HG03095 (cell line): ENCODE measurements at regions not wholly inside any gene's neighbourhood (a gene's known extent, or its start where the extent isn't known, plus 50 kb on each side); places are given as distances from the start of the nearest gene placed in this dataset.

Source experiments
- ATAC-seq: cut with Tn5 transposase; IDR thresholded peaks from one replicate; pipeline ENCODE4 v1.9.1; 2021; ENCODE audit warnings: moderate library complexity; ENCODE audit not compliant: unreplicated experiment

DNA sequence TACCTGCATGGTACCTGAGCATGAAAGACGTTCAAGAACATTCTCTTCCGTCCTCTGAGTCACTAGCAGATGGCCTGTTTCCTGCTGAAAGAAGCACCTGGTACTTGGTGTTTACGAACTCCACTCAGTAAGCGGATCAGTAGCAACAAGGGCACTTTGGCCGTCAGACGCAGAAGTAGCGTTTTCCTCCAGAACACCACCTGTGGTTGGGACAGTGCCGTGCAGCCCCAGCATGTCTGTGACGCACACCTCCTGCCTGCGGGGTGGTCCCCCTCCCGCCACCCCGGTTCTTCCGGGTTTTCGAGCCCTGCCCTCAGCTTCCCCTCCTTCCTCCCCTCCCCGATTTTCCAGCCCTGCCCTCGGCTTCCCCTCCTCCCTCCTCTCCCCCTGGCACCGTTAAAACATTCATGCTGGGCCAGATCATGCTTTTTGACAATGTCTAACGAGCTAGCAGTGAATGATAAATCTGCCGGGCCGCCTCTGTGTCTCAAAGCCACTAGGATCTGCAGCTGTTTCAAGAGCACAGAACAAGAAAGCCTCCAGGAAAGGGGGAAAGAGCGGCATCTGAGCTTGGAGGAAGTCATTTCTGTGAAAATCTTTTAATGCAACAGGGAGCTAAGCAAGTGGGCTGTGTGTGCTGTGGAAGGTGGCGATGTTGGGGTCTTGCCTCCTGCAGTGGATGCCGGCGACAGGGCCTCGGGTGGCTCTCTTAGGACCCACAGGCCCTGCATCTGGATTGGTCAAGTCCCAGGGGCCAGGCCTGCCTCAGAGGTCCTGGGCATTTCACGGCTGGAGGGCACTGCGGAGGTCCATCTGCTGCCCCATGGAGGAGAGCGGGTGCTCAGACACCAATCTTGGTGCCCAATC lies 207.9 kb downstream of the ERMARD start:
- peak; percentile 92 for ATAC-seq

- no peak for ATAC-seq
These were observed 207.1 kb downstream of the ERMARD start for GRCh38 chr6:169958510-169958909.

- no peak for ATAC-seq
These were observed 206.0 kb downstream of the ERMARD start for GRCh38 chr6:169957351-169957963.

DNA sequence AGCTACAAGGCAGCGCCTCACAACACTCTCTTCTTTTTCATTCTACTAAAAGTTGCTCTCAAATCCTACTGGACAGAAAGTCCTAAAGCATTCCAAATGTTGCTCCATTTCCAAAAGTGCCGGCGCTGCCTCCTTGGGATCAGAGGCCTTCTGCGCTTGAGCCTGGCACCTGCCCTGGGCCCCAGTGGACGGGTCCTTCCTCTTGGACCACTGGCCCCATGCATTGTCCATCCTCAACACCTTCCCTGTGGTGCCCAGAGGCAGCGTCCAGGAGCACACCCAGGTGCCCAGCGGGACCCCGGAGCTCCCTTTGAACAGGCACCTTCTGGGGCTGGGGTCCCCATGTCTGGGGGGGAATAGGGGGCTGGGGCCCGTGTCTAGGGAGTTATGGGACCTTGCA lies 205.2 kb downstream of the ERMARD start:
- no peak for ATAC-seq

- no peak for ATAC-seq
These were observed 204.5 kb downstream of the ERMARD start for GRCh38 chr6:169955731-169956437.

DNA sequence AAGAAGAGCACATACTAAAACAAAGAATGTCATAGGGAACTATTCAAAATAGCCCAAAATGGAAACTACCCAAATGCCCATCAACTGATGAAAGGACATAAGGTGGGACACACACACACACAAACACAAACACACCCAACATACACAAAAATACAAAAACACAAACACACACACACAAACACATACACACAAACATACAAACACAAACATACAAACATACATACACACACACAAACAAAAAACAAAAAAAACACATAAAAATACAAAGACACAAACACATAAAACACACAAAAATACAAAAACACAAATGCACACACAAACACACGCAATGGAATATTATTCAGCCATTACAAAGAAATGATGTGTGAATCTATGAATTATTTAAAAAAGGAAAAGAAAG lies 203.6 kb downstream of the ERMARD start:
- no peak for ATAC-seq

DNA sequence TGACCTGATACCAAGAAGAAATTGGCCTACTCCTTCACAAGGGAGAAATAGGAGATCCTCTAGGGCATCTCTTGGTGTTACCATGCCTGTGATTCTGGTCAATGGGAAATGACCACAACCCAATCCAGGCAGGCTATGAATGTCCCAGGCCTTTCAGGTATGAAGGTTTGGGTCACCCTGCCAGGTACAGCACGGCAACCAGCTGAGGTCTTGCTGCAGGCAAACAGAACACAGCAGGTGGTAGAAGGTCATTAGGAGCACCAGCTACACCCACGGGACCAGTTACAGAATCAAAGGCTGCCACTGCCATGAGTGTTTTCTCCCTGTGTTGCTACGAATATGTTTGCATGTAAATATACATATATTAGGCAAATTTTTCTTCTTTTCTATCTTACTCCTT lies 202.3 kb downstream of the ERMARD start:
- ATAC-seq, result no peak

GRCh38 chr6:169950558-169950957 lies 199.1 kb downstream of the ERMARD start:
- no peak for ATAC-seq

DNA sequence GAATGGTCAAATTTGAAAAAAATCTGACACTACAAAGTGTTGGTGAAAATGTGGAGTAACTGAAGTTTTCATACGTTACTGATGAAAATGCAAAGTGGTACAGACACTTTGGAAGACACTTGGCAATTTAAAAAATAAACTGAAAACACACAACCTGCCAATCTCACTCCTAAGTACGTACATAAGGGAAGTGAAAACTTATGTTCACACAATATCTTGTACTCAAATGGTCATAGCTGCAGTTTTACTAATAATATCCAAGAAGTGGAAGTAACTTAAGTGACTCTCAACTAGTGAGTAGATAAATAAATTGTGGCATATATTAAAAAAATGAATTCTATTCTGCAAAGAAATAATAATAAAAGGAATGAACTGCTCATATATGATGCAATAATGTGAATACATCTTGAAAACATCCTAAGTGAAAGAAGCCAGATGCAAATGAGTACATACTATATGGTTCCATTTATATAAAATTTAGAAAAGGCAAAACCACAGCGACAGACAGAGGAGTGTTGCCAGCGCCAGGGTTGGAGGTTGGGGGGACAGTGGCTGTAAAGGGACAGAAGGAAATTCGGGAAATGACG lies 198.2 kb downstream of the ERMARD start:
- ATAC-seq, result peak; percentile 65

GRCh38 chr6:169946971-169947370 lies 195.5 kb downstream of the ERMARD start:
- ATAC-seq, result no peak

GRCh38 chr6:169945117-169945516 lies 193.7 kb downstream of the ERMARD start:
- no peak for ATAC-seq

DNA sequence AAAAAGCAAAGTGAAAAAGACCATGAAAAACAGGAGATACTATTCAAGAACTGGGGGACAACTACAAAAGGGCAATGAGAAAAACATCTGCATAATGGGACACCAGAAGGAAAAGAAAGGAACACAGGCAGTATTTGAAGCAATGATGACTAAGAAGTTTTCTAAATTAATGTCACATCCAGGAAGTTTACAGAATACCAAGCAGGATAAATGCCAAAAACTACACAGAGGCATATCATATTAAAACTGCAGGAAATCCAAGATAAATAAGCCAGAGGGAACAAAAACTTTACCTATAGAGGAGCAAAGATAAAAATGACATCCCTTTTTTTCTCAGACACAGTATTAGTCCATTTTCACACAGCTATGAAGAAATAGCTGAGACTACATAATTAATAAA lies 193.0 kb downstream of the ERMARD start:
- no peak for ATAC-seq

GRCh38 chr6:169944061-169944337 lies 192.6 kb downstream of the ERMARD start:
- no peak for ATAC-seq

DNA sequence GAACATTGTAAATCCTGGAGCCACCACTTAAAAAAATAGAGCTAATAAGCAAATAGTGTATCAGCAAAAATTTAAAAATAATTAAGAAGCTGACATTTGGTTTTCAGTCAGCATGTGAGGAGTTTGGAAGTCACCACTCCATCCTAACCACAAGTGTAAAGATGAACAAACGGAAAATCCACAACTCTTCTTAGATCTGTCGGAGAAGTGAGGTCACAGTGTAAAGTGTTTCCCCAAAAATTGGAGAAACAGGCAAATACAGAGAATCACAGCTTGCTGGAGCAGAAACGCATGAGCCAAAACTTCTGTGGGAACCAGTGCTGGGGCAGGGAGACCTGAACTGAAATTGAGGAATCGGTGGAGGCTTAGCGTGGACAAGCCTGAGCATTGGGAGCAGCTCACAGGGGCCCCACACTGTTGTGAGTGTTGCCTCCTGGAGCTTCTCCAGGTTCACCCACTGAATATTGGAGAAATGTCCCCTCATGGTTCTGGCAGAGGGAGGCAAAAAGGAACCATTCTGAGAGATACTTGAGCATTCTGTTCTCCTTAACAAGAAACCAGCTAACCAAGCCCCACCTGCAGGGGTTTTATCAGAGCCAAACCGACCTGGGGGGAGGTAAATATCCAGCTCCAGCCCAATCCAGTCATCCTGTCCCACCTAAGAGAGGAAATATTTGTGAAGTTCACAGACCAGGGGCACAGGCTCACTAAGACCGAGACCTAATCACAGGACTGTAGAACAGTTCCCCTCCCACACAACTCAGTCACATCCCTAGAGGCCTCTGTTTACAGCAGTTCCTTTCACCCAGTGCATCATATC lies 192.0 kb downstream of the ERMARD start:
- ATAC-seq, result no peak

DNA sequence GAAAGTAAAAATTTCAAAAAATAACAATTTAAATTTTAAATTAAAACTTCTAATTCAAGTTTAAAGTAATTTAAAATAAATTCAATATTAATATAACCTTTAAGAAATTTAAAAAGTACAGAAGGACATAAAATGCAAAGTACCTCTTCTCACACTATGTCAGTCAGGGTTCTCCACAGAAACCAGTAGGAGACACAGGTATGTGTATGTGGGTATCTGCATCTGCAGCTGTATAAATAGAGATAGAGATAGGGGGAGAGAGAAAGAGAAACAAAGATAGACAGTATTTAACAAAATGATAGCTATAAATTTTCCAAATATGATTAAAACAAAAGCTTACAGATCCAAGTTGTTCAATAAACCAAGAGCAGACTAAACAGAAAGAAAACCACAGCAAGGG lies 190.8 kb downstream of the ERMARD start:
- ATAC-seq, result no peak

DNA sequence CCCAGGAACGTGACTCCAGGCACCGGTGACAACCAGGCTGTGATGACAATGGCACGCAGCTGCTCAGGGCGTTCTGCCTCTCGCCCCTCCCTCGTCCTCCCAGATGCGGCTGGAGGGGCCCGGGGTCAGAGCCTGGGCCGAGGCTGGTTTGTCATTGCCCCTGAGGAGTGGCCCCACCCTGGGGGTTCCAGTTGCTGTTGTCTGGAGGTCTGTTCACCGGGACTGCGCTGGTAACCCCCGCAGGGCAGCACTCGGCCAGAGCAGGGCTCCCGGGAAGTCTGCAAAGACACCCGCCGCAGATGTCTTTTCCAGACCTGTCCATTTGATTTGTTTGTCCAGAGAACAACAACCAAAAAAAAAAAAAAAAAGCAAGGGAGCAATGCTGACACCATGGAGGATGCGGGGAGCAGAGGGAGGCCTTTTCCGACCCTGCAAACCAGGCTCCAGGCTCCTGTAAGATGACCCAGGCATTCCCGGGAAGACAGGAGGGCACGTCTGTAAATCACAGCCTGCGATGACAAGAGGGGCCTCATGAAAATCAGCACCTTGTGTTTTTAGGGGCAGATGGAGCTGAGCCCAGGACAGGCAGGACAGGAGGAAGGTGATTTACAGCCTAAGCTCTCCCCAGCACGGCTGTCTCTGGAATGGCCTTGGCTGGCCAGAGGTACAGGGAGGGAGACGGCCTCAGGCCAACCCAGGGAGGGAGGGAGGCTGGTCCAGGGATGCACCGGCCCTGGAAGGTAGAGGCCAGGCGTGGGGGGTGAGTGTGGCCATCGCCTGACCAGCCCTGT lies 189.3 kb downstream of the ERMARD start:
- no peak for ATAC-seq

- no peak for ATAC-seq
These were observed 188.2 kb downstream of the ERMARD start for GRCh38 chr6:169939554-169940164.

DNA sequence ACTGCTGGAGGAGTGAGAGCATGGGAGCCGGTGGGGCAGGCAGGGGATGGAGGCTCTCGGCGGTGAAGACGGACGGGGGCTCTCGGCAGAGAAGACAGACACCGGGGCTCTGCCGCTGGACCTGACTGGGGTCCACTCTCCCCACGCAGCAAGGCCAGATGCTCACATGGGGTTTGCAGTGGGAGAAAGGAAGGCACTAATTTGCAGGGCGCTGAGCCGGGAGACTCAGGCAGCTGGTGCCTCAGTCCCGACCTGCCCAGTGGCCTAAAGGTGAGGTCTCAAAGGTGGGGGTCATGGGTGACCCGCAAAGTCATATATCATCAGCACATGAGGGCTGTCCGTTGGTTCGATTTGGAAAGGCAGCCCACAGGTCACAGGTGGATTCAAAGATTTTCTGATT lies 187.3 kb downstream of the ERMARD start:
- ATAC-seq, result no peak

DNA sequence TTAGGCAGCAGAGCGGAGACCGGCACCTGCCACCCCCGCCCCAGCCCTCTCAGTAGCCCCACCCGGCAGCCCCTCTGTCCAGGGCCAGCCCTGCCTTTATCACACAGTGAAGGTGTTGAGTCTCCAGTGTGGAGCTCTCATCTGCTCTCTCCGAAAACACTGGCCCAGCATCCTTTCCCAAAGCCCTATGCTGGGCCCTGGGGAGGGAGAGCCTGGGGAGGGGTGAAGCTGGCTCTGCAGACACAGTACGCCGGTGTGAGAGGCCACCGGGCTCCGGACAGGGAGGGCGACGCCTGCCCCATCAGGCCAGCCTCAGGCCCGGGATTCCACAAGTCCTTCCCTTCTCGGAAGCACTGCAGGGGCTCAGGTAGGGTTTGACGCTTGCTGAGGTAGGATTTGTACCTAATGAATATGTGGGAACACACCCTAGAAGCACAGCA lies 186.9 kb downstream of the ERMARD start:
- no peak for ATAC-seq
